ENCODE measurements at regions not wholly inside any gene's neighbourhood (a gene's known extent, or its start where the extent isn't known, plus 50 kb on each side); places are given as distances from the start of the nearest gene placed in this dataset.

DNA sequence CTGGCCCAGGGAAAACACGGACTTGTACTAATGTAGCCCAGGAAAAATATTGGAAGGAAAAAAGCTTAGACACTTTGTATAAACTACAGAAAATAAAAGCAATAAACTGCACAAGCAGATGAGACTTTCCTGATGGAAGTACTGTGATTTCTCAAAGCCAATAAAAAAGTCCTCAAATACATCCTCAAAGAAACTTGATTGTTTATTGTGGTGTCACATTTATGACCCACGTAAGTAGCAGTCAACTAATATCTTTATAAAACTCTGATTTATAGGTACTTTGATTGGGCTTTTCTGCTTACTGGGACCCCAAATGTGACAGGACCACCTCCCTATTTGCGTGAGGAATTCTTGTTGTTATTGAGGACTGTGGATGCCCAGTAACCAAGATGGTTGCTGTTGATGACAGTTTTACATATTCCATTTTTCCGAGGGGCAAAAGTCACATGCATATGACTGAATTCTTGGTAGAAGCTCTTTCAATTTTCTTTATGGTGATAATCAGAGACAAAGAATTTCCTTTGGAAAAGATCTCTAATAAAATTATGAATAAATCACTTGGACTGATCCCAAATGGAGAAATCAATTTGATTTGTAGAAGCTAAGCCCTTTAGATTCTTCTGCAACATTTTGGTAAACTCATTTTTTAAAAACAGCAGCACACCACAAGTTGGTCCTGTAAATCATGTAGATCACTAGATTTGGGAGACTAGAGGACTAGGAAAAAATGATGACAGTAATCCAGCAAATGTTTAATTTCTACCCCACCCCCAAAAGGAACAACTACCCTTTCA, 159.0 kb upstream of the TSC22D2 start (continued):
- TF ChIP-seq SRF (IDR thresholded peaks at IDR 0.05; ENCODE audit: low read depth, low read length) (no peak), CTBP2 (IDR thresholded peaks at IDR 0.05; ENCODE audit: borderline replicate concordance, insufficient read depth, insufficient read length, low read length) (no peak)
